ENCODE measurements at regions not wholly inside any gene's neighbourhood (a gene's known extent, or its start where the extent isn't known, plus 50 kb on each side); places are given as distances from the start of the nearest gene placed in this dataset.

- DNase-seq (ENCODE audit: low read depth in 3 of 3): no peak
Observed at GRCh38 chrX:42519666-42520231, 258.2 kb downstream of the PPP1R2C start.

- DNase-seq (ENCODE audit: low read depth in 3 of 3): no peak
Observed at GRCh38 chrX:42515939-42516338, 262.0 kb downstream of the PPP1R2C start.

- no peak for DNase-seq (ENCODE audit: low read depth in 3 of 3)
Observed at GRCh38 chrX:42505016-42505415, 272.9 kb downstream of the PPP1R2C start.

GRCh38 chrX:42499620-42500019, 278.3 kb downstream of the PPP1R2C start:
- no peak for DNase-seq (ENCODE audit: low read depth in 3 of 3)

GRCh38 chrX:42497356-42497755, 280.6 kb downstream of the PPP1R2C start:
- DNase-seq (ENCODE audit: low read depth in 3 of 3): no peak

- DNase-seq (ENCODE audit: low read depth in 3 of 3): no peak
Observed at GRCh38 chrX:42496239-42496638, 281.7 kb downstream of the PPP1R2C start.

- no peak for DNase-seq (ENCODE audit: low read depth in 3 of 3)
Observed at GRCh38 chrX:42495139-42495538, 282.8 kb downstream of the PPP1R2C start.

GRCh38 chrX:42491137-42491907, 286.6 kb downstream of the PPP1R2C start:
- no peak for DNase-seq (ENCODE audit: low read depth in 3 of 3)

- DNase-seq (ENCODE audit: low read depth in 3 of 3): no peak
Observed at GRCh38 chrX:42490111-42490510, 287.9 kb downstream of the PPP1R2C start.

- no peak for DNase-seq (ENCODE audit: low read depth in 3 of 3)
Observed at GRCh38 chrX:42485601-42486000, 292.4 kb downstream of the PPP1R2C start.

GRCh38 chrX:42484233-42484632, 293.7 kb downstream of the PPP1R2C start:
- DNase-seq (ENCODE audit: low read depth in 3 of 3): no peak

GRCh38 chrX:42477396-42477795, 300.6 kb downstream of the PPP1R2C start:
- DNase-seq (ENCODE audit: low read depth in 3 of 3): no peak

GRCh38 chrX:42472727-42473126, 305.2 kb downstream of the PPP1R2C start:
- no peak for DNase-seq (ENCODE audit: low read depth in 3 of 3)

GRCh38 chrX:42466332-42467046, 311.5 kb downstream of the PPP1R2C start:
- no peak for DNase-seq (ENCODE audit: low read depth in 3 of 3)

GRCh38 chrX:42465821-42466220, 312.1 kb downstream of the PPP1R2C start:
- no peak for DNase-seq (ENCODE audit: low read depth in 3 of 3)

- no peak for DNase-seq (ENCODE audit: low read depth in 3 of 3)
Observed at GRCh38 chrX:42463706-42464490, 314.1 kb downstream of the PPP1R2C start.

GRCh38 chrX:42462917-42463316, 315.0 kb downstream of the PPP1R2C start:
- no peak for DNase-seq (ENCODE audit: low read depth in 3 of 3)

- no peak for DNase-seq (ENCODE audit: low read depth in 3 of 3)
Observed at GRCh38 chrX:42460706-42461105, 317.3 kb downstream of the PPP1R2C start.

- DNase-seq (ENCODE audit: low read depth in 3 of 3): no peak
Observed at GRCh38 chrX:42459735-42460134, 318.2 kb downstream of the PPP1R2C start.

GRCh38 chrX:42456176-42456700, 321.7 kb downstream of the PPP1R2C start:
- DNase-seq (ENCODE audit: low read depth in 3 of 3): no peak

- DNase-seq (ENCODE audit: low read depth in 3 of 3): no peak
Observed at GRCh38 chrX:42450228-42450627, 327.7 kb downstream of the PPP1R2C start.

- DNase-seq (ENCODE audit: low read depth in 3 of 3): no peak
Observed at GRCh38 chrX:42443267-42443666, 334.7 kb downstream of the PPP1R2C start.
